T-helper 1 cell treated with Interleukin-12 subunit alpha and Interleukin-12 subunit beta and Interleukin-4 antibody, amounts not matched to agents 30 ng/mL and 1 ng/mL, for 36 hours (primary cell): ENCODE measurements at regions not wholly inside any gene's neighbourhood (a gene's known extent, or its start where the extent isn't known, plus 50 kb on each side); places are given as distances from the start of the nearest gene placed in this dataset.

Experiments used
- intact Hi-C: fragments of 100-400 bp; cut with micrococcal nuclease; formaldehyde crosslinking; loops from one replicate; pipeline ENCODE4 v1.15.1; 2024

- intact Hi-C loops = no loop called here
Observed at GRCh38 chr12:58521152-58521551, 399.2 kb downstream of the LRIG3 start.

GRCh38 chr12:58521796-58522195 lies 398.5 kb downstream of the LRIG3 start:
- intact Hi-C loops = no loop called here

GRCh38 chr12:58523360-58523759 lies 396.9 kb downstream of the LRIG3 start:
- intact Hi-C loops = no loop called here

GRCh38 chr12:58528271-58528670 lies 392.0 kb downstream of the LRIG3 start:
- intact Hi-C loops = no loop called here

GRCh38 chr12:58529114-58529665 lies 391.1 kb downstream of the LRIG3 start:
- intact Hi-C loops = no loop called here

GRCh38 chr12:58529897-58530741 lies 390.2 kb downstream of the LRIG3 start:
- intact Hi-C loops = no loop called here

- intact Hi-C loops = no loop called here
Observed at GRCh38 chr12:58530742-58531062, 389.6 kb downstream of the LRIG3 start.

- intact Hi-C loops = no loop called here
Observed at GRCh38 chr12:58532855-58533608, 387.3 kb downstream of the LRIG3 start.

- intact Hi-C loops = no loop called here
Observed at GRCh38 chr12:58533652-58534051, 386.7 kb downstream of the LRIG3 start.

GRCh38 chr12:58537278-58537677 lies 383.0 kb downstream of the LRIG3 start:
- intact Hi-C loops = no loop called here

GRCh38 chr12:58539295-58539694 lies 381.0 kb downstream of the LRIG3 start:
- intact Hi-C loops = no loop called here

GRCh38 chr12:58540480-58541299 lies 379.6 kb downstream of the LRIG3 start:
- intact Hi-C loops = loop anchor here (1.0 kb wide), 1 partner anchor 610 kb away; no protein-coding TSS in a partner anchor

- intact Hi-C loops = no loop called here
Observed at GRCh38 chr12:58541300-58541690, 379.0 kb downstream of the LRIG3 start.

GRCh38 chr12:58544281-58544680 lies 376.0 kb downstream of the LRIG3 start:
- intact Hi-C loops = no loop called here

GRCh38 chr12:58547217-58547616 lies 373.1 kb downstream of the LRIG3 start:
- intact Hi-C loops = no loop called here

- intact Hi-C loops = no loop called here
Observed at GRCh38 chr12:58548801-58549200, 371.5 kb downstream of the LRIG3 start.

- intact Hi-C loops = no loop called here
Observed at GRCh38 chr12:58554522-58555157, 365.7 kb downstream of the LRIG3 start.

- intact Hi-C loops = no loop called here
Observed at GRCh38 chr12:58557171-58557570, 363.1 kb downstream of the LRIG3 start.

GRCh38 chr12:58557661-58558060 lies 362.6 kb downstream of the LRIG3 start:
- intact Hi-C loops = no loop called here

- intact Hi-C loops = no loop called here
Observed at GRCh38 chr12:58563621-58564020, 356.7 kb downstream of the LRIG3 start.

GRCh38 chr12:58564721-58565120 lies 355.6 kb downstream of the LRIG3 start:
- intact Hi-C loops = no loop called here
